GM23338 (cell line): ENCODE measurements at regions not wholly inside any gene's neighbourhood (a gene's known extent, or its start where the extent isn't known, plus 50 kb on each side); places are given as distances from the start of the nearest gene placed in this dataset.

Experiments
- ATAC-seq: fragments of 200-7000 bp; cut with Tn5 transposase; 3 replicates; pipeline ENCODE4 v1.9.1; 2020
- DNase-seq: peaks from one replicate; pipeline ENCODE4 v3.0.0-alpha.2; 2015; ENCODE audit warnings: low spot score
- H2AFZ ChIP-seq: fragments of 200-600 bp; sonication (generic); 2 replicates; pipeline ENCODE4 v1.8.0; 2016; ENCODE audit warnings: antibody characterized with exemption, mild to moderate bottlenecking, moderate library complexity
- H3F3A ChIP-seq: fragments of 200-600 bp; sonication (generic); replicated peaks from 2 replicates; pipeline ENCODE4 v1.8.0; 2017; ENCODE audit warnings: antibody characterized with exemption, mixed run types, low read depth
- H3K27ac ChIP-seq: fragments of 200-600 bp; sonication (generic); 2 replicates; pipeline ENCODE4 v1.6.1; 2016; ENCODE audit warnings: low read depth
- H3K27me3 ChIP-seq: fragments of 200-600 bp; sonication (generic); 2 replicates; pipeline ENCODE4 v1.8.0; 2016; ENCODE audit warnings: mild to moderate bottlenecking, mixed run types, moderate library complexity; ENCODE audit not compliant: insufficient read depth
- H3K36me3 ChIP-seq: fragments of 200-600 bp; sonication (generic); 2 replicates; pipeline ENCODE4 v1.8.0; 2016; ENCODE audit warnings: mild to moderate bottlenecking; ENCODE audit not compliant: insufficient read depth
- H3K4me1 ChIP-seq: fragments of 200-600 bp; sonication (generic); 2 replicates; pipeline ENCODE4 v1.8.0; 2016; ENCODE audit warnings: mild to moderate bottlenecking, moderate library complexity; ENCODE audit not compliant: insufficient read depth
- H3K4me2 ChIP-seq: fragments of 200-600 bp; sonication (generic); 2 replicates; pipeline ENCODE4 v1.7.1; 2017; ENCODE audit warnings: mixed run types
- H3K4me3 ChIP-seq: fragments of 200-600 bp; sonication (generic); 2 replicates; pipeline ENCODE4 v1.6.1; 2016; ENCODE audit warnings: mixed run types
- H3K79me2 ChIP-seq: fragments of 200-600 bp; sonication (generic); replicated peaks from 2 replicates; pipeline ENCODE4 v1.8.0; 2017; ENCODE audit warnings: mild to moderate bottlenecking; ENCODE audit not compliant: insufficient read depth
- H3K9me2 ChIP-seq: fragments of 200-600 bp; sonication (generic); 2 replicates; pipeline ENCODE4 v1.8.0; 2017; ENCODE audit not compliant: insufficient read depth
- H4K20me1 ChIP-seq: fragments of 200-600 bp; sonication (generic); replicated peaks from 2 replicates; pipeline ENCODE4 v1.8.0; 2017; ENCODE audit warnings: mild to moderate bottlenecking; ENCODE audit not compliant: insufficient read depth
- H3K27ac Mint-ChIP-seq: 2 replicates; pipeline ENCODE4 v1.8.0; 2020; ENCODE audit warnings: inconsistent platforms, mild to moderate bottlenecking, moderate library complexity, mixed read lengths
- H3K27me3 Mint-ChIP-seq: 3 replicates; pipeline ENCODE4 v1.8.0; 2022; ENCODE audit warnings: low read depth, mild to moderate bottlenecking, moderate library complexity, mixed read lengths, inconsistent platforms; ENCODE audit not compliant: insufficient read depth, poor library complexity
- H3K36me3 Mint-ChIP-seq: 3 replicates; pipeline ENCODE4 v1.8.0; 2021; ENCODE audit warnings: low read depth, mild to moderate bottlenecking, inconsistent platforms, moderate library complexity, mixed read lengths
- H3K4me1 Mint-ChIP-seq: 3 replicates; pipeline ENCODE4 v1.8.0; 2020; ENCODE audit warnings: mild to moderate bottlenecking, inconsistent platforms, mixed read lengths
- H3K4me3 Mint-ChIP-seq: 3 replicates; pipeline ENCODE4 v1.8.0; 2021; ENCODE audit warnings: moderate library complexity, mild to moderate bottlenecking, inconsistent platforms, mixed read lengths
- H3K9me3 Mint-ChIP-seq: 3 replicates; pipeline ENCODE4 v1.8.0; 2020; ENCODE audit warnings: moderate library complexity, mild to moderate bottlenecking, inconsistent platforms, mixed read lengths
- CREB1 ChIP-seq: fragments of 250-450 bp; sonication (Bioruptor Pico); IDR thresholded peaks from 2 replicates; pipeline ENCODE4 v1.5.0; 2020; ENCODE audit warnings: low read depth, mild to moderate bottlenecking, moderate library complexity
- CTCF ChIP-seq, 2 experiments: fragments of 200-600 bp in 1 of 2; sonication (generic) in 1 of 2; conservative IDR thresholded peaks; 2 replicates each; pipeline versions ENCODE4 v1.5.1 to v1.6.1; 2016 to 2017; ENCODE audit warnings: antibody characterized with exemption in 2 of 2, low read depth in 2 of 2, mild to moderate bottlenecking in 2 of 2, moderate library complexity in 1 of 2
- ETS1 ChIP-seq: IDR thresholded peaks from 2 replicates; pipeline ENCODE4 v1.6.1; 2016; ENCODE audit warnings: antibody characterized with exemption
- EZH2 ChIP-seq: fragments of 200-600 bp; sonication (generic); IDR thresholded peaks from one replicate; pipeline ENCODE4 v1.8.0; 2017; ENCODE audit warnings: antibody characterized with exemption, mild to moderate bottlenecking, low read depth; ENCODE audit not compliant: unreplicated experiment
- EZH2phosphoT487 ChIP-seq: fragments of 200-600 bp; sonication (generic); IDR thresholded peaks from one replicate; pipeline ENCODE4 v1.8.1; 2018; ENCODE audit warnings: antibody characterized with exemption; ENCODE audit not compliant: unreplicated experiment
- JUNB ChIP-seq: IDR thresholded peaks from one replicate; pipeline ENCODE4 v1.6.1; 2016; ENCODE audit warnings: antibody characterized with exemption; ENCODE audit not compliant: unreplicated experiment
- NANOG ChIP-seq: IDR thresholded peaks from 2 replicates; pipeline ENCODE4 v1.6.1; 2016; ENCODE audit warnings: antibody characterized with exemption, borderline replicate concordance
- POLR2AphosphoS5 ChIP-seq: IDR thresholded peaks from 2 replicates; pipeline ENCODE4 v1.6.1; 2016; ENCODE audit warnings: antibody characterized with exemption, low read depth
- STAT1 ChIP-seq: IDR thresholded peaks from one replicate; pipeline ENCODE4 v1.6.1; 2016; ENCODE audit warnings: antibody characterized with exemption; ENCODE audit not compliant: unreplicated experiment
- ZNF114 ChIP-seq: fragments of 250-450 bp; sonication (Bioruptor Pico); IDR thresholded peaks from 2 replicates; pipeline ENCODE4 v1.5.0; 2020; ENCODE audit warnings: mild to moderate bottlenecking, moderate library complexity
- ZNF331 ChIP-seq: fragments of 250-450 bp; sonication (Bioruptor Pico); IDR thresholded peaks from 2 replicates; pipeline ENCODE4 v1.5.0; 2020; ENCODE audit warnings: low read depth, mild to moderate bottlenecking, moderate library complexity
- ZNF462 ChIP-seq: fragments of 250-450 bp; sonication (Bioruptor Pico); IDR thresholded peaks from 2 replicates; pipeline ENCODE4 v1.5.0; 2020; ENCODE audit warnings: mild to moderate bottlenecking, moderate library complexity
- TF ChIP-seq, protein P1 (sequence below): IDR thresholded peaks from one replicate; pipeline ENCODE4 v1.6.1; 2018; ENCODE audit warnings: antibody characterized with exemption; ENCODE audit not compliant: unreplicated experiment

DNA sequence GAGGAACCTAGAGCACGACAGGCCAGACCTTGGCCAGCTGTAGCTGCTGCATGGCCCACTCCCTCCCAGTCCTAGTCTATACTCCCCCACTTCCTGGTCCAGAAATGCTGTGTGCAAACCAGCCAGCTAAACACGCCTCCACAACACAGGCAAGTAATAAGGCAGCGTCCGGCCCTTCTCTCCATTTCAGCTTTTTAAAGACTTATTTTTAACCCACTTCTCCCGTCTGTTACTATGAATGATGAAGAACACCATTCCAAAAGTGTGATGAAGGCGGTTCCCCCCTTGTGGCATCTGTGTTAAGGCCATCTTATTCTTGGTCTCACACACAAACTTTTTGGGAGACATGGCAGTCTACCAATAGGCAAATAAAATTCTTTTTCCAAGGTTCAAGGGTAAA, 164.1 kb upstream of the CHRNA7 start:
- peaks cover 4% of the 10 kb centered on the region for H3F3A ChIP-seq
- H3K4me3 ChIP-seq, result no peak overlapping the region
- no peak overlapping the region for H3K4me3 Mint-ChIP-seq
- peaks cover 30% of the 10 kb centered on the region for H3K36me3 Mint-ChIP-seq
- no peaks in the 10 kb centered on the region for H3K9me2 ChIP-seq
- no peaks in the 10 kb centered on the region for H3K36me3 ChIP-seq
- H4K20me1 ChIP-seq, result peaks cover 10% of the 10 kb centered on the region
- H3K79me2 ChIP-seq, result no peaks in the 10 kb centered on the region
- H3K27me3 ChIP-seq, result peaks cover 17% of the 10 kb centered on the region
- peaks cover 6% of the 10 kb centered on the region for H3K4me1 ChIP-seq
- H3K27ac ChIP-seq, result no peak overlapping the region
- peaks cover 20% of the 10 kb centered on the region for H3K4me1 Mint-ChIP-seq
- H2AFZ ChIP-seq, result no peak overlapping the region
- no peak overlapping the region for H3K27ac Mint-ChIP-seq
- no peak for TF ChIP-seq NANOG
- no peak for TF ChIP-seq CREB1 (CRISPR knock-in tag)
- no peak for TF ChIP-seq ZNF462 (CRISPR knock-in tag)
- TF ChIP-seq JUNB, result no peak
- TF ChIP-seq EZH2phosphoT487, result no peak
- TF ChIP-seq STAT1, result no peak
- no peak for TF ChIP-seq ZNF114
- TF ChIP-seq, protein P1, sequence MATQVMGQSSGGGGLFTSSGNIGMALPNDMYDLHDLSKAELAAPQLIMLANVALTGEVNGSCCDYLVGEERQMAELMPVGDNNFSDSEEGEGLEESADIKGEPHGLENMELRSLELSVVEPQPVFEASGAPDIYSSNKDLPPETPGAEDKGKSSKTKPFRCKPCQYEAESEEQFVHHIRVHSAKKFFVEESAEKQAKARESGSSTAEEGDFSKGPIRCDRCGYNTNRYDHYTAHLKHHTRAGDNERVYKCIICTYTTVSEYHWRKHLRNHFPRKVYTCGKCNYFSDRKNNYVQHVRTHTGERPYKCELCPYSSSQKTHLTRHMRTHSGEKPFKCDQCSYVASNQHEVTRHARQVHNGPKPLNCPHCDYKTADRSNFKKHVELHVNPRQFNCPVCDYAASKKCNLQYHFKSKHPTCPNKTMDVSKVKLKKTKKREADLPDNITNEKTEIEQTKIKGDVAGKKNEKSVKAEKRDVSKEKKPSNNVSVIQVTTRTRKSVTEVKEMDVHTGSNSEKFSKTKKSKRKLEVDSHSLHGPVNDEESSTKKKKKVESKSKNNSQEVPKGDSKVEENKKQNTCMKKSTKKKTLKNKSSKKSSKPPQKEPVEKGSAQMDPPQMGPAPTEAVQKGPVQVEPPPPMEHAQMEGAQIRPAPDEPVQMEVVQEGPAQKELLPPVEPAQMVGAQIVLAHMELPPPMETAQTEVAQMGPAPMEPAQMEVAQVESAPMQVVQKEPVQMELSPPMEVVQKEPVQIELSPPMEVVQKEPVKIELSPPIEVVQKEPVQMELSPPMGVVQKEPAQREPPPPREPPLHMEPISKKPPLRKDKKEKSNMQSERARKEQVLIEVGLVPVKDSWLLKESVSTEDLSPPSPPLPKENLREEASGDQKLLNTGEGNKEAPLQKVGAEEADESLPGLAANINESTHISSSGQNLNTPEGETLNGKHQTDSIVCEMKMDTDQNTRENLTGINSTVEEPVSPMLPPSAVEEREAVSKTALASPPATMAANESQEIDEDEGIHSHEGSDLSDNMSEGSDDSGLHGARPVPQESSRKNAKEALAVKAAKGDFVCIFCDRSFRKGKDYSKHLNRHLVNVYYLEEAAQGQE, result no peak
- TF ChIP-seq ETS1, result no peak
- no peak for TF ChIP-seq EZH2
- no peak for TF ChIP-seq CTCF (conservative IDR thresholded peaks at IDR 0.05; ENCODE audit: low read depth in 2 of 2)
- no peak for TF ChIP-seq ZNF331 (CRISPR knock-in tag)
- TF ChIP-seq POLR2AphosphoS5, result no peak
- DNase-seq (no peak), ATAC-seq (no peak)
- H3K4me2 ChIP-seq, result no peak overlapping the region
- peaks cover 21% of the 10 kb centered on the region for H3K27me3 Mint-ChIP-seq
- H3K9me3 Mint-ChIP-seq, result peaks cover 29% of the 10 kb centered on the region
